ENCODE measurements at regions not wholly inside any gene's neighbourhood (a gene's known extent, or its start where the extent isn't known, plus 50 kb on each side); places are given as distances from the start of the nearest gene placed in this dataset.
"Not testable (repeated sequence)": the region's sequence is repeated elsewhere in the genome, so short reads cannot be mapped to it uniquely, and the experiment has no call there.

DNA sequence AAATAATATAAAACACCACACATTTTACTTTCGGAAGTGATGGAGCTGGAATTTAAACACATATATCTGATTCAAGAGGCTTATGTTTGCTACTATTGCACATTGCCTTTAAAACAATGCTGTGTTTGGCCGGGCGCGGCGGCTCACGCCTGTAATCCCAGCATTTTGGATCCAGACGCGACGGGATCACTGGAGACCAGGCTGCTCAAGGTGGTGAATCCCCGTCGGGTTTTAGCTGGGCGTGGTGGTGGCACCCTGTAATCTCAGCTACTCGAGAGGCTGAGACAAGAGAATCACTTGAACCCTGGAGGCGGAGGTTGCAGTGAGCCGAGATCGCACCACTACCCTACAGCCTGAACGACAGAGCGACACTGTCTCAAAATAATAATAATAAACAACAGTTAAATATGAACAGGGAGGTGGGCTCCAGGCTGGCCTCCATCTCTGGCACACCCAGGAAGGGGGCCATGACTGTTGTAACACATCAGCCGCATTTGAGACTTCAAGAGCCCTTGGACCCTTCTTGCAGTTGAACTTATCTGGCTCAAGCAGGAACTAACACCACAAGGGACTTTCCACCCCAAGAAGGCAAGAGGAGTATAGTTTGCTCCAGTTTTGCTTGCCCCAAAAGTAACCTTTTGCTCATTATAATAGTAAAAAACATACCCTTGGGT is 127.1 kb upstream of the ZNF184 start:
- TF ChIP-seq, protein P1, sequence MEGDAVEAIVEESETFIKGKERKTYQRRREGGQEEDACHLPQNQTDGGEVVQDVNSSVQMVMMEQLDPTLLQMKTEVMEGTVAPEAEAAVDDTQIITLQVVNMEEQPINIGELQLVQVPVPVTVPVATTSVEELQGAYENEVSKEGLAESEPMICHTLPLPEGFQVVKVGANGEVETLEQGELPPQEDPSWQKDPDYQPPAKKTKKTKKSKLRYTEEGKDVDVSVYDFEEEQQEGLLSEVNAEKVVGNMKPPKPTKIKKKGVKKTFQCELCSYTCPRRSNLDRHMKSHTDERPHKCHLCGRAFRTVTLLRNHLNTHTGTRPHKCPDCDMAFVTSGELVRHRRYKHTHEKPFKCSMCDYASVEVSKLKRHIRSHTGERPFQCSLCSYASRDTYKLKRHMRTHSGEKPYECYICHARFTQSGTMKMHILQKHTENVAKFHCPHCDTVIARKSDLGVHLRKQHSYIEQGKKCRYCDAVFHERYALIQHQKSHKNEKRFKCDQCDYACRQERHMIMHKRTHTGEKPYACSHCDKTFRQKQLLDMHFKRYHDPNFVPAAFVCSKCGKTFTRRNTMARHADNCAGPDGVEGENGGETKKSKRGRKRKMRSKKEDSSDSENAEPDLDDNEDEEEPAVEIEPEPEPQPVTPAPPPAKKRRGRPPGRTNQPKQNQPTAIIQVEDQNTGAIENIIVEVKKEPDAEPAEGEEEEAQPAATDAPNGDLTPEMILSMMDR (IDR thresholded peaks at IDR 0.05; ENCODE audit: extremely low read depth, low read depth, low read length): no peak
- Histone ChIP-seq H3K4me1 (ENCODE audit: insufficient read depth, low read length) (no peaks in the 10 kb centered on the region), H3K27me3 (ENCODE audit: insufficient read depth, low read length) (peaks cover 7% of the 10 kb centered on the region), H3K79me2 (ENCODE audit: insufficient read depth, low read length) (no peaks in the 10 kb centered on the region), H2AFZ (ENCODE audit: low read length) (no peak overlapping the region), H3K4me2 (ENCODE audit: insufficient read depth, low read length) (no peak overlapping the region), H3K4me3 (ENCODE audit: insufficient read depth, low read length) (no peak overlapping the region), H3K9me3 (ENCODE audit: low read depth, low read length) (no peaks in the 10 kb centered on the region), H4K20me1 (ENCODE audit: insufficient read depth, low read length) (no peaks in the 10 kb centered on the region), H3K27ac (ENCODE audit: low read depth, low read length) (no peak overlapping the region), H3K36me3 (ENCODE audit: insufficient read depth, low read length) (no peaks in the 10 kb centered on the region)
- no peak for DNase-seq (ENCODE audit: insufficient read length, low spot score, missing footprints)

DNA sequence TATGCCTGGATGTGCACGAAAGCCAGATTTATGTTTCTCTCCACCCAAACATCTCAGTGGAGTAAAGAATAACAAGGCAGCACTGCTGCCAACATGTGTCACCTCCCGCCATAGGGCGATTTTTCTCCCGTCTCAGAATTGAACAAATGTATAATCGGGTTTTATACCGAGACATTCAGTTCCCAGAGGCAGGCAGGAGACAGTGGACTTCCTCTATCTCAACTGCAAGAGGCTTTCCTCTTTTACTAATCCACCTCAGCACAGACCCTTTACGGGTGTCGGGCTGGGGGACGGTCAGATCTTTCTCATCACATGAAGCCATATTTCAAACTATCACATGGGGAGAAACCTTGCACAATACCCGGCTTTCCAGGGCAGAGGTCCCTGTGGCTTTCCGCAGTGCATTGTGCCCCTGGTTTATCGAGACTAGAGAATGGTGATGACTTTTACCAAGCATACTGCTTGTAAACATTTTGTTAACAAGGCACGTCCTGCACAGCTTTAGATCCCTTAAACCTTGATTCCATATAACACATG is 124.2 kb upstream of the ZNF184 start:
- not testable (repeated sequence) for H3K4me3 ChIP-seq (ENCODE audit: insufficient read depth, low read length); H3K27ac ChIP-seq (ENCODE audit: low read depth, low read length); H4K20me1 ChIP-seq (ENCODE audit: insufficient read depth, low read length); H3K9me3 ChIP-seq (ENCODE audit: low read depth, low read length); H3K4me2 ChIP-seq (ENCODE audit: insufficient read depth, low read length); H3K4me1 ChIP-seq (ENCODE audit: insufficient read depth, low read length); DNase-seq (ENCODE audit: insufficient read length, low spot score, missing footprints); H2AFZ ChIP-seq (ENCODE audit: low read length); H3K79me2 ChIP-seq (ENCODE audit: insufficient read depth, low read length); H3K36me3 ChIP-seq (ENCODE audit: insufficient read depth, low read length)
- peaks cover 23% of the 10 kb centered on the region for H3K27me3 ChIP-seq (ENCODE audit: insufficient read depth, low read length)

- TF ChIP-seq, protein P1 (IDR thresholded peaks at IDR 0.05; ENCODE audit: extremely low read depth, low read depth, low read length): no peak
- H3K27ac ChIP-seq (ENCODE audit: low read depth, low read length): no peak overlapping the region
- peaks cover 13% of the 10 kb centered on the region for H3K4me1 ChIP-seq (ENCODE audit: insufficient read depth, low read length)
- peak overlapping the region; percentile 89 for H3K4me2 ChIP-seq (ENCODE audit: insufficient read depth, low read length)
- no peaks in the 10 kb centered on the region for H3K9me3 ChIP-seq (ENCODE audit: low read depth, low read length)
- no peaks in the 10 kb centered on the region for H3K79me2 ChIP-seq (ENCODE audit: insufficient read depth, low read length)
- H3K27me3 ChIP-seq (ENCODE audit: insufficient read depth, low read length): peaks cover 23% of the 10 kb centered on the region
- H3K36me3 ChIP-seq (ENCODE audit: insufficient read depth, low read length): no peaks in the 10 kb centered on the region
- no peaks in the 10 kb centered on the region for H4K20me1 ChIP-seq (ENCODE audit: insufficient read depth, low read length)
- no peak overlapping the region for H3K4me3 ChIP-seq (ENCODE audit: insufficient read depth, low read length)
- no peak for DNase-seq (ENCODE audit: insufficient read length, low spot score, missing footprints)
- no peak overlapping the region for H2AFZ ChIP-seq (ENCODE audit: low read length)
Measured at GRCh38 chr6:27593861-27594260, 121.0 kb upstream of the ZNF184 start.

DNA sequence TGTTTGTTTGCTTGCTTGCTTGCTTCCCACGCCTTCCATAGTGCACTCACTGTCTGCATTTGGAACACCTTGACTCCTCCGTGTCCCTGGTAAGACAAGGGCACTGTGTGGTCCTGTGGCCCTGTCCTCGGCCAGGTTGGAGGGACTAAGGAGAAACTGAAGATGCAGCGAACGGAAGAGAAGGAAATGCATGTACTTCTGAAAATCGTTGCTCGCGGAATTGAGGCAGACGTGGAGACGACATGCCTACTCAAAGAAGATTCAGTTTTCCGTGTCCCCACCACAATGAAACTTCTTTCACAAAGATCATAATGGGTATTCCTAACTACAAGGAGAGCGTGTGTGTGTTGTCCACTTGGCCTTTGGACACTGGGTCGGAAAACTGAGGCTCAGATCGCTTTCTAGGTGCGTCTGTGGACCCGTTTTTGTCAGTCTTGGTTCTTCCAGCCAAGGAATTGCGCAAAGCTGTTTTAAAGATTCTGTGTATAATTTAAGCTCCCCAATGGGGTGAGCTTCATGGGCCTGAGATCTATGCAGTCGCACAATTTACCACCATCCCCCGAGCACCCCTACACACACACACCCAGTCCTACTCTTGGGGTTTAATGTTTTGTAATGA is 120.4 kb upstream of the ZNF184 start:
- TF ChIP-seq, protein P1 (IDR thresholded peaks at IDR 0.05; ENCODE audit: extremely low read depth, low read depth, low read length): no peak
- H3K27me3 ChIP-seq (ENCODE audit: insufficient read depth, low read length): peaks cover 23% of the 10 kb centered on the region
- no peak for DNase-seq (ENCODE audit: insufficient read length, low spot score, missing footprints)
- H3K4me2 ChIP-seq (ENCODE audit: insufficient read depth, low read length): peak overlapping the region; percentile 89
- H3K9me3 ChIP-seq (ENCODE audit: low read depth, low read length): no peaks in the 10 kb centered on the region
- peaks cover 13% of the 10 kb centered on the region for H3K4me1 ChIP-seq (ENCODE audit: insufficient read depth, low read length)
- H3K4me3 ChIP-seq (ENCODE audit: insufficient read depth, low read length): peak overlapping the region; percentile 65
- H3K36me3 ChIP-seq (ENCODE audit: insufficient read depth, low read length): no peaks in the 10 kb centered on the region
- H2AFZ ChIP-seq (ENCODE audit: low read length): peak overlapping the region; percentile 56
- no peak overlapping the region for H3K27ac ChIP-seq (ENCODE audit: low read depth, low read length)
- no peaks in the 10 kb centered on the region for H3K79me2 ChIP-seq (ENCODE audit: insufficient read depth, low read length)
- no peaks in the 10 kb centered on the region for H4K20me1 ChIP-seq (ENCODE audit: insufficient read depth, low read length)

Data from osteoblast (primary cell).